ENCODE measurements at regions not wholly inside any gene's neighbourhood (a gene's known extent, or its start where the extent isn't known, plus 50 kb on each side); places are given as distances from the start of the nearest gene placed in this dataset.

- Histone ChIP-seq H3K4me3 (ENCODE audit: low read depth, low read length) (no peak overlapping the region), H3K27me3 (ENCODE audit: control insufficient read depth, insufficient read depth, low read length) (no peaks in the 10 kb centered on the region), H3K36me3 (ENCODE audit: control insufficient read depth, insufficient read depth, low read length) (no peaks in the 10 kb centered on the region)
- TF ChIP-seq CTCF (IDR thresholded peaks at IDR 0.05; ENCODE audit: insufficient read depth, low read length, severe bottlenecking): no peak
- FAIRE-seq (no peak), DNase-seq (ENCODE audit: low read depth) (no peak)
Measured at GRCh38 chr16:61549327-61549726, 486.9 kb downstream of the CDH8 start.

- FAIRE-seq: no peak
- no peak for DNase-seq (ENCODE audit: low read depth)
- no peak for TF ChIP-seq CTCF (IDR thresholded peaks at IDR 0.05; ENCODE audit: insufficient read depth, low read length, severe bottlenecking)
- Histone ChIP-seq H3K27me3 (ENCODE audit: control insufficient read depth, insufficient read depth, low read length) (no peaks in the 10 kb centered on the region), H3K4me3 (ENCODE audit: low read depth, low read length) (no peak overlapping the region), H3K36me3 (ENCODE audit: control insufficient read depth, insufficient read depth, low read length) (no peaks in the 10 kb centered on the region)
Measured at GRCh38 chr16:61547626-61548025, 488.6 kb downstream of the CDH8 start.

GRCh38 chr16:61544165-61544564 is 492.1 kb downstream of the CDH8 start:
- FAIRE-seq (no peak), DNase-seq (ENCODE audit: low read depth) (no peak)
- no peaks in the 10 kb centered on the region for H3K27me3 ChIP-seq (ENCODE audit: control insufficient read depth, insufficient read depth, low read length)
- H3K36me3 ChIP-seq (ENCODE audit: control insufficient read depth, insufficient read depth, low read length): no peaks in the 10 kb centered on the region
- no peak overlapping the region for H3K4me3 ChIP-seq (ENCODE audit: low read depth, low read length)
- TF ChIP-seq CTCF (IDR thresholded peaks at IDR 0.05; ENCODE audit: insufficient read depth, low read length, severe bottlenecking): no peak

- DNase-seq (ENCODE audit: low read depth) (no peak), FAIRE-seq (no peak)
- H3K36me3 ChIP-seq (ENCODE audit: control insufficient read depth, insufficient read depth, low read length): no peaks in the 10 kb centered on the region
- H3K27me3 ChIP-seq (ENCODE audit: control insufficient read depth, insufficient read depth, low read length): no peaks in the 10 kb centered on the region
- TF ChIP-seq CTCF (IDR thresholded peaks at IDR 0.05; ENCODE audit: insufficient read depth, low read length, severe bottlenecking): no peak
- H3K4me3 ChIP-seq (ENCODE audit: low read depth, low read length): no peak overlapping the region
Measured at GRCh38 chr16:61540216-61540615, 496.0 kb downstream of the CDH8 start.

- TF ChIP-seq CTCF (IDR thresholded peaks at IDR 0.05; ENCODE audit: insufficient read depth, low read length, severe bottlenecking): no peak
- FAIRE-seq (no peak), DNase-seq (ENCODE audit: low read depth) (no peak)
- Histone ChIP-seq H3K4me3 (ENCODE audit: low read depth, low read length) (no peak overlapping the region), H3K36me3 (ENCODE audit: control insufficient read depth, insufficient read depth, low read length) (no peaks in the 10 kb centered on the region), H3K27me3 (ENCODE audit: control insufficient read depth, insufficient read depth, low read length) (no peaks in the 10 kb centered on the region)
Measured at GRCh38 chr16:61530697-61531096, 505.5 kb downstream of the CDH8 start.

GRCh38 chr16:61500851-61501250 is 535.4 kb downstream of the CDH8 start:
- FAIRE-seq (no peak), DNase-seq (ENCODE audit: low read depth) (no peak)
- H3K36me3 ChIP-seq (ENCODE audit: control insufficient read depth, insufficient read depth, low read length): no peaks in the 10 kb centered on the region
- no peak for TF ChIP-seq CTCF (IDR thresholded peaks at IDR 0.05; ENCODE audit: insufficient read depth, low read length, severe bottlenecking)
- no peaks in the 10 kb centered on the region for H3K27me3 ChIP-seq (ENCODE audit: control insufficient read depth, insufficient read depth, low read length)
- H3K4me3 ChIP-seq (ENCODE audit: low read depth, low read length): no peak overlapping the region

Data from bronchial epithelial cell (primary cell).